ENCODE measurements at regions not wholly inside any gene's neighbourhood (a gene's known extent, or its start where the extent isn't known, plus 50 kb on each side); places are given as distances from the start of the nearest gene placed in this dataset.

GRCh38 chr4:23311983-23312382, 577.9 kb downstream of the PPARGC1A start:
- TF ChIP-seq, protein P1, sequence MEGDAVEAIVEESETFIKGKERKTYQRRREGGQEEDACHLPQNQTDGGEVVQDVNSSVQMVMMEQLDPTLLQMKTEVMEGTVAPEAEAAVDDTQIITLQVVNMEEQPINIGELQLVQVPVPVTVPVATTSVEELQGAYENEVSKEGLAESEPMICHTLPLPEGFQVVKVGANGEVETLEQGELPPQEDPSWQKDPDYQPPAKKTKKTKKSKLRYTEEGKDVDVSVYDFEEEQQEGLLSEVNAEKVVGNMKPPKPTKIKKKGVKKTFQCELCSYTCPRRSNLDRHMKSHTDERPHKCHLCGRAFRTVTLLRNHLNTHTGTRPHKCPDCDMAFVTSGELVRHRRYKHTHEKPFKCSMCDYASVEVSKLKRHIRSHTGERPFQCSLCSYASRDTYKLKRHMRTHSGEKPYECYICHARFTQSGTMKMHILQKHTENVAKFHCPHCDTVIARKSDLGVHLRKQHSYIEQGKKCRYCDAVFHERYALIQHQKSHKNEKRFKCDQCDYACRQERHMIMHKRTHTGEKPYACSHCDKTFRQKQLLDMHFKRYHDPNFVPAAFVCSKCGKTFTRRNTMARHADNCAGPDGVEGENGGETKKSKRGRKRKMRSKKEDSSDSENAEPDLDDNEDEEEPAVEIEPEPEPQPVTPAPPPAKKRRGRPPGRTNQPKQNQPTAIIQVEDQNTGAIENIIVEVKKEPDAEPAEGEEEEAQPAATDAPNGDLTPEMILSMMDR (IDR thresholded peaks at IDR 0.05), result no peak
- no peak for TF ChIP-seq POLR2A (IDR thresholded peaks at IDR 0.05)
